ENCODE measurements at regions not wholly inside any gene's neighbourhood (a gene's known extent, or its start where the extent isn't known, plus 50 kb on each side); places are given as distances from the start of the nearest gene placed in this dataset.

DNA sequence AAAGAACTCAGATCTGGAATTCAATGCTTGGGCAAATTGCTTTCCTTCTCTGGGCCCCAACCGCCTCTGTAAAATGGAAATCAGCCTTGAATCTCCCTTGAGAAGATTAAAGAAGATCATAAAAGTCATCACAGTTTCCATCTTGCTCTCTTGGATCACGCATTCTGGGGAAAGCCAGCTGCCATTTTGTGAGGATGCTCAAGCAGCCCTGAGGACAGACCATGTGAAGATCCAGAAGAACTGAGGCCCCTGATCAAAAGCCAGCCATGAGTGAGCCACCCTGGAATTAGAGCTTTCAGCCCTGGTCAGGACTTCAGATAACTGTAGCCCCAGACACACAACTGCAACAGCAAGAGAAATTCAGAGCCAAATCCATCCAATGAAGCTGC is 229.3 kb downstream of the MN1 start:
- DNase-seq (ENCODE audit: low spot score) = no peak

DNA sequence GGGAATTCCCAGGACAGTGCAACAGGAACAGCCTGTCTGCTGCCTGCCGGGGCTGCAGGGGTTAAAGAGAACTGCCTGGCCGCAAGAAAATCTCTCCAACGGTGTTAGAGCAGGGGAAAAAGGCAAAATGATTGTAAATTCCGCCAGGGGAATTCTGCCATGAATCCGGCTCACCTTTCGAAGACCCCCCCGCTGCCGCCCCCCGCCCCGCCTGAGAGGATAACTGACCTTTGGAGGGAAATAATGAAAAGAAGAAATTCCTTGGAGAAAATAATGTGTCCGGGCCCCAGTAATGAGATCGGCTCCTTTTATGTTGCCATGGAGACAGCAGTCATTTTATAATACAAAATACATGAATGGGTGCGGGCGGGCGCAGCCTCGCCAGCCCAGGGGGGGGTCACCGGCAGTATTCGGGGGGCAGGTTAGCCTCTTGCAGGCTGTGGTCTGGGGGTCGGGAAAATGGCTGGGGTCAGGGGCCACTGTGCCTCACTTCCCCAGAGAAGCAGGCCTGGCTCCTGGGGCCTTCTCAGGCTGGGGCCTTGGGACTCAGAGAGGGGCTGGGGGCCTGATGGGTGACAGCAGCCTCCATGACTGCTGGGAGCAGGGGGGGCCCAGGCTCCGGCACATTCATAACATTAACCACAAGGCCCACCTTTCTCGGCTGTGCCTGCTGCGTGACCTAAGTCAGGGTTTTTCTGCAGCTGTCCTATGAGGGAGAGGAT is 228.1 kb downstream of the MN1 start:
- DNase-seq (ENCODE audit: low spot score) = no peak

DNA sequence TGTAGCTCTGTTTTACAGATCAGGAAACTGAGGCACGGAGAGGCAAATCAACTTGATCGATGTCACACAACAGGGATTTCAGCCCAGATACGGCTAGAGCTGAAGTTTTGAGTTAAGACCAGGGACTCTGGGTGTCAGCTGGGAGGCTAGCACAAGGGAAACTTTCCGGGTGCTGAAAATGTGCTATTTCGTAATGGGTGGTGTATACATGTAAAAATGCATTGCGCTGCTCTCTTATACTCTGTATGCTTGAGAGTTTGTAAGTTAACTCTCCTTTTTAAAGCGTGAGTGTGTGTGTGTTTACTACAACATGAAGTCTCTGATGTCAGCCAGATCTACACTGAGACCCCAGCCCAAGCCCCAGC is 227.6 kb downstream of the MN1 start:
- DNase-seq (ENCODE audit: low spot score) = no peak

DNA sequence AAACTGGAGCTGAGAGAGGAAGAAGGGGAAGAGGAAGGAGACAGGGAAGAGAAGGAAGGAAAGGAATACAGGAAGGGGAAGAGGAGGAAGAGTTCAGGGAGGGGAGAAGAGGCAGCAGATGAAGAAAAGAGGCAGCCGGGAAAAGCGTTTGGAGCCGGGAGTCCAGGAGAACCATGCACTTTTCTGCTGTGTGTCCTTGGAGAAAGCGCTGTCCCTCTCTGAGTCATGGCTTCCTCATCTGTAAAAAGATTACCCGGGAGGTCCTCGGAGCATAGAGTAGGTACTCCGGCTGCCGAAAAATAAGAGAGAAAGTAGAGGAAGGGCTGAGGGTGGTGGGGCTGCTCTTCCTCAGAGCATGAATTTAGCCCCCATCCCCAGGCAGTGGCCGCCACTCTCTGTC is 226.9 kb downstream of the MN1 start:
- no peak for DNase-seq (ENCODE audit: low spot score)

DNA sequence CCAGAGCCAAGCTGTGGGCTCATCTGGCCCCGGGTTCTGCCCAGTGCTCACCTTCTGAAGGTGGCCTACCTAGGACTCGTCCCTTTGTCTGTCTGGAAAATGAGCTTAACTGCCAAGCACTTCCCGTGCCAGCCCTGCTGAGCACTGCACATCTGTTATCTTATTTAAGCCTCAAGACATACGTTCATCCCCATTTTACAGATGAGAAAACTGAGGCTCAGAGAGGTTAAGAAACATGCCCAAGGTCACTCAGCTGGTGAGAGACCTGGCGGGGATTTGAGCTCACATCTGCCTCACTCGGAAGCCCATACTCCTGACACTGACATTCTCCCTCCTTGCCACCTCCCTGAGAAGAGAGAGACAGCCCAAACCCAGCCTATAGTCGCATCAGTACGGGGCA is 226.2 kb downstream of the MN1 start:
- DNase-seq (ENCODE audit: low spot score) = no peak

GRCh38 chr22:27576413-27576812 is 225.1 kb downstream of the MN1 start:
- DNase-seq (ENCODE audit: low spot score) = no peak

GRCh38 chr22:27576815-27577573 is 224.6 kb downstream of the MN1 start:
- DNase-seq (ENCODE audit: low spot score) = no peak

DNA sequence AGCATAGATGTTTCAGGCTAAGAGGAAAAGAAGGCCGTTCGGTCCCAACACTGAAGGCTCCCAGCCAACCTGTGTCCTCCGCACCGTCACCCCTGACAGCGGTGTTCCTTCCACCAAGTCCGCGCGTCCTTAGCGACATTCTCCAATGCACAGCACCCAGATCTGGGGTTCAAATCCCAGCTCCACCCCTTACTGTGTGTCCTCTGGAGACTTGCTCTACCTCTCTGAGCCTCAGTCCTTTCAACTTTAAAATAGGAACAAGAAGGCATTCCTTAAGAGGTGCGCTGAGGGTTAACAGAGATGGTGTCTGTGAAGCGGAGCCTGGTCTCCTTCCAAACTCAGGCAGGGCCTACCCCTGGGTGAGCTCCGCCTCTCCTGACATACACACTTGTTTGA is 224.0 kb downstream of the MN1 start:
- DNase-seq (ENCODE audit: low spot score) = no peak

GRCh38 chr22:27578937-27579617 is 222.5 kb downstream of the MN1 start:
- DNase-seq (ENCODE audit: low spot score) = no peak

- DNase-seq (ENCODE audit: low spot score) = no peak
Observed at GRCh38 chr22:27580311-27580897, 221.2 kb downstream of the MN1 start.

DNA sequence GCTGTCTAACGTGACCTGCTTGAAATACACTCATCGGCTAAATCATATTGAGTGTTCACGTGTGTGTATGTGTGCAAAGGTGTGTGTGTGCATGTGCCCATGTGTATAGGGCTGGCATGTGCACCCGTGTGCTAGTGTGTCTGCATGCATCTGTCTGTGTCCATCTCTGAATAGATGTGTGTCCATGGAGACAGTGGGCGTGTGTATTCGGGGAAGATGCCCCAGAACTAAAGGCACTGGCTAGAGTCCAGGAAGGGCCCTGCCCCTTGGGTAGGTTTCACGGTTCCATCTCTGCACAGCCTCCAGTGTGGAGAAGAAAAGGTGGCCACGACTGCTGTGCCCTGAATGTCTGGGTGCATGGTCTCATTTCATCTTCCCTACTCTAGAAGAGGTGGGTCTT is 220.3 kb downstream of the MN1 start:
- DNase-seq (ENCODE audit: low spot score) = no peak

- DNase-seq (ENCODE audit: low spot score) = no peak
Observed at GRCh38 chr22:27581688-27582087, 219.9 kb downstream of the MN1 start.

GRCh38 chr22:27583856-27584255 is 217.7 kb downstream of the MN1 start:
- DNase-seq (ENCODE audit: low spot score) = no peak

DNA sequence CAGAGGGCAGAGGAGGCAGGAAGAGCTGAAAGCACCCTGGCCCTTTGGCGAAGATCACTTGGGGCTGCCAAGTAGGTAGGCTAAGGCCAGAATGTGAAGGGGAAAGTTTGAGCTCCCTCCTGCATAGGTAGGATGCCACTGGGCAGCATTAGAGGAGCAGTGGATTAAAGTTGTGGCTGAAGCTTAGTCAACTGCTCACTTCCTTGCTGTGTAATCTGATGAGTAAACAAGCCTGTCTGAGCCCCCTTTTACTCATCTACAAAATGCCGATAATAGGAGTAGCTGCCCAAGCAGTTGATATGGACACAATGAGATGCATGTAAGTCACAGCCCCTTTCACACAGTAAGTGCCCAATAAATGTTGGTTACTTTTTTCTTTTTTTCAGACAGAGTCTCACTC is 216.4 kb downstream of the MN1 start:
- DNase-seq (ENCODE audit: low spot score) = no peak

DNA sequence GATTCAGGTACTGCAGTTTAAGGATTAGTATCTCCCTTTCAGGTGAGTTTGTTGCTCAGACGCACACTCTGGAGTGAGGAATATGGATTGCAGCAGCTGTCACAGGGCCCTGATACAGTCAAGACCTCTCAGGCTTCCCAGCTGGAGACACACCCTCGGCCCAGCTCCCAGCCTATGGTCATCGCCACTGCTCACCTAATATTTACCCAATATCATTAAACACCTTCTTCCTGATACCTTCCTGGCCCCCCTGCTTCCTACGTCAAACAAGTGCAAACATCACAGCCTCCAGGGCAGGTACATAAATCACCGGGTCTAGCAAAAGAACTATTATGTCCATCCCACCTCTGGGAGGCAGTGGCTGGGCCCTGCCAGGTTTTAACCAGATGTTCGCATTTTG is 213.3 kb downstream of the MN1 start:
- DNase-seq (ENCODE audit: low spot score) = no peak

DNA sequence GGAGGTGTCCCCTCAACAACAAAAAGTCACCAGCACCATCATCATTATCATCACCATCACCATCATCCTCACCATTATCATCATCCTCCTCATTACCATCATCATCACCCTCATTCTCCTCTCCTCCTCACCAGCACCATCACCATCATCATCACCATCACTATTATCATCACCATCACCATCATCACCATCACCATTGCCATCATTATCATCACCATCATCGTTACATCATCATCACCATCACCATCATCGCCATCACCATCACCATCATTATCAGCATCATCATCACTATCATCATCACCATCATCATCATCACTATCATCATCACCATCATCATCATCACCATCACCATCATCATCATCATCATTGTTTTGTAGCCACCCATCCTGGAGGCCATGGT is 212.6 kb downstream of the MN1 start:
- DNase-seq (ENCODE audit: low spot score) = no peak

- no peak for DNase-seq (ENCODE audit: low spot score)
Observed at GRCh38 chr22:27591060-27591459, 210.5 kb downstream of the MN1 start.

DNA sequence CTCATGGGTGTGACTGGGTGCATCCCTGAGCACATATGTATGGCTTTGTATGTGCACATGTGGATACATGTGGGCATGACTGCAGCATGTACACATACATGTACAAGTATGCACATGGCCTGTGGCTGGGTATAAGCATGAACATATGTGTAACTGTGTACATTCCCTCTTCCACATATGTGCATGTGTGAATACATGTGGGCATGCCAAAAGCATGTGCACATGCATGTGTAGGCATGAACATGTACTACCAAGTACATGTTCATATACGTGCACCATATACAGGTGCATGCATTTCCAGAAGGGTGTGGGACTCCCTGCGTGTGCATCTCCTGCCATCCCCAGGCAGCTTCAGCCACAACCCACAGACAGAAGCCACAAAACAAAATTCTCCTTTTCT is 208.2 kb downstream of the MN1 start:
- no peak for DNase-seq (ENCODE audit: low spot score)

DNA sequence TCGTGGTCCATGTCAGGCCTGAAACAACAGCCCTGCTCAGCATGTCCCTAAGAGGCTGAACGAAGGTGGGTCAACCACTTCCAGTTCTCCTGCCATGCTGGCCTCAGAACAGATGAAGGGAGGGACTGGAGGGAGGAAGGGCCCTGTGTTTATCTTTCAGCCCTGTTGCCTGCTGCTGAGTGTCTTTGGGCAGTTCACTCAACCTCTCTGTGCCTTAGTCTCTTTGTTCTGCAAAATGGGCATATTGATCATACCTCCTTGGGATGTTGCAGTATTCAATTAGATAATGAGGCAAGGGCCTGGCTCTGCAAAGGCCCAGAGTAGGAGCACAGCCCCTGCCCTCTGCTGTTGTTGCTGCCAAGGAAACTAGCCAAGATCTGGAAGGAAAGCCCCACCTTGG is 207.5 kb downstream of the MN1 start:
- DNase-seq (ENCODE audit: low spot score) = no peak

- DNase-seq (ENCODE audit: low spot score) = no peak
Observed at GRCh38 chr22:27594474-27595134, 207.0 kb downstream of the MN1 start.

DNA sequence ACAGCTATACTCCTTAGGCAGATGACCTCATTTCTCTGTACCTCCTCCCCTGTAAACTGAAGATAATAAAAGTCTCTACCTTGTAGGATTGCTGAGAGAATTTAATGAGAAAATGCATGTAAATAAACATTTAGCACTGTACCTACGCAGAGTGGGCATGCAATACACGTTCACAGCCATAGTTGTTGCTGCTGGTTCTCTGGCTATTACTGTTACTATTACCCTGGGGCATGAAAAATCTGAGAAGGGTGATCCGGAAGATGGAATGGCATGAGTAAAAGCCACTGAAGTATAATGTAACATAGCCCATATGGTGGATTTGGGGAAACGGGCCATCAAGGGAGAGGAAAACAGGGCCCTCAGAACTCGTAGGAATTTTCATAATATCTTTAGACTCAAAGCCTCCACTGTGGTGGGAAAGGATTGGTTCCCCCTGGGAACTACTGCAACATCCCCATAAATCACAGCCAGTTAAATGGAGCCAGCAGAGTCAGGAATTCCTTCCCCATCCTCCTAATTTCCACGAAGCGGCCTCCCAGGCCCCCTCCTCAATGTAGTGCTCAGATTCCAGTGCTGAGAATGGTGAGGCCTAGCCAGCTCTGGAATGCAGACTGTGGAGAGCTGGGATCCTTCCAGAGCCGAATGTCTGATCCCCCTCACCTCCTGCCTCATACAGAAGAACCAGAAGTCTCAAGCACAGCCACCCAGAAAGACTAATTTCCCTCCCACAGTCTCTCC is 205.3 kb downstream of the MN1 start:
- no peak for DNase-seq (ENCODE audit: low spot score)

Measured in SW480 (cell line).